GM12878 (cell line): ENCODE measurements at regions not wholly inside any gene's neighbourhood (a gene's known extent, or its start where the extent isn't known, plus 50 kb on each side); places are given as distances from the start of the nearest gene placed in this dataset.

Experiments used
- BCLAF1 ChIP-seq: fragments of 450-650 bp; IDR thresholded peaks from 2 replicates; pipeline ENCODE4 v1.6.1; 2017; ENCODE audit warnings: antibody characterized with exemption, mild to moderate bottlenecking, moderate library complexity
- CEBPB ChIP-seq, 2 experiments: fragments of 150-350 bp in 1 of 2; IDR thresholded peaks; 2 replicates each; pipeline ENCODE4 v1.6.1; 2012 to 2014; ENCODE audit warnings: low read depth in 2 of 2, low read length in 2 of 2, borderline replicate concordance in 1 of 2, inconsistent platforms in 1 of 2
- CTCF ChIP-seq, 3 experiments: IDR thresholded peaks in 2 of 3; conservative IDR thresholded peaks in 1 of 3; 2 replicates each; pipeline ENCODE4 v1.5.1; 2011; ENCODE audit warnings: low read depth in 3 of 3, low read length in 3 of 3, mild to moderate bottlenecking in 3 of 3, control low read depth in 2 of 3, moderate library complexity in 2 of 3, inconsistent platforms in 1 of 3, mixed read lengths in 1 of 3; ENCODE audit not compliant: control insufficient read depth in 2 of 3, insufficient read depth in 1 of 3; ENCODE audit errors: extremely low read depth in 1 of 3
- ELK1 ChIP-seq: IDR thresholded peaks from 2 replicates; pipeline ENCODE4 v1.6.1; 2012; ENCODE audit warnings: low read depth, low read length, improper control_type of control experiment
- MYC ChIP-seq: IDR thresholded peaks from 2 replicates; pipeline ENCODE4 v1.6.1; 2011; ENCODE audit warnings: mild to moderate bottlenecking, low read length, moderate library complexity, inconsistent platforms; ENCODE audit not compliant: insufficient read depth, insufficient replicate concordance, insufficient read length, severe bottlenecking
- NFYB ChIP-seq: IDR thresholded peaks from 2 replicates; pipeline ENCODE4 v1.6.1; 2011; ENCODE audit warnings: low read depth, mild to moderate bottlenecking, low read length, improper control_type of control experiment, moderate library complexity; ENCODE audit not compliant: insufficient read depth
- NR2C2 ChIP-seq: IDR thresholded peaks from 2 replicates; pipeline ENCODE4 v1.6.1; 2011; ENCODE audit warnings: borderline replicate concordance, low read depth; ENCODE audit not compliant: control insufficient read depth, insufficient read length
- POLR2A ChIP-seq: IDR thresholded peaks from 2 replicates; pipeline ENCODE4 v1.6.1; 2011; ENCODE audit warnings: low read depth, mild to moderate bottlenecking, low read length
- RAD21 ChIP-seq: IDR thresholded peaks from 2 replicates; pipeline ENCODE4 v1.6.1; 2011; ENCODE audit warnings: mild to moderate bottlenecking, low read depth, low read length, moderate library complexity; ENCODE audit not compliant: insufficient read depth
- RFX5 ChIP-seq: IDR thresholded peaks from 2 replicates; pipeline ENCODE4 v1.6.1; 2011; ENCODE audit warnings: low read depth, low read length, improper control_type of control experiment
- SIN3A ChIP-seq: IDR thresholded peaks from 2 replicates; pipeline ENCODE4 v1.6.1; 2012; ENCODE audit warnings: low read depth, low read length, improper control_type of control experiment
- SRF ChIP-seq, 2 experiments: IDR thresholded peaks; 2 replicates each; pipeline ENCODE4 v1.6.1; 2011; ENCODE audit warnings: low read depth in 2 of 2, low read length in 2 of 2, mild to moderate bottlenecking in 1 of 2, moderate library complexity in 1 of 2
- TAF1 ChIP-seq: IDR thresholded peaks from 2 replicates; pipeline ENCODE4 v1.6.1; 2011; ENCODE audit warnings: mild to moderate bottlenecking, low read depth, low read length, borderline replicate concordance

GRCh38 chr3:72597756-72598195 lies 250.5 kb downstream of the SHQ1 start:
- TF ChIP-seq TAF1 = no peak
- TF ChIP-seq NR2C2 = no peak
- no peak for TF ChIP-seq SIN3A
- TF ChIP-seq POLR2A = no peak
- no peak for TF ChIP-seq CEBPB (IDR thresholded peaks at IDR 0.05; ENCODE audit: borderline replicate concordance in 1 of 2, low read depth in 2 of 2, low read length in 2 of 2)
- TF ChIP-seq MYC = no peak
- no peak for TF ChIP-seq RFX5
- TF ChIP-seq NFYB = no peak
- no peak for TF ChIP-seq ELK1
- no peak for TF ChIP-seq CTCF (IDR thresholded peaks at IDR 0.05 in 2 of 3, conservative IDR thresholded peaks at IDR 0.05 in 1 of 3; ENCODE audit: control insufficient read depth in 2 of 3, extremely low read depth in 1 of 3, insufficient read depth in 1 of 3, low read depth in 3 of 3, low read length in 3 of 3)
- no peak for TF ChIP-seq BCLAF1
- no peak for TF ChIP-seq RAD21
- TF ChIP-seq SRF (IDR thresholded peaks at IDR 0.05; ENCODE audit: low read depth in 2 of 2, low read length in 2 of 2) = no peak
